ENCODE measurements at regions not wholly inside any gene's neighbourhood (a gene's known extent, or its start where the extent isn't known, plus 50 kb on each side); places are given as distances from the start of the nearest gene placed in this dataset.
A peak's percentile ranks its signal among the peaks of the same experiment; 100 is the strongest.

DNA sequence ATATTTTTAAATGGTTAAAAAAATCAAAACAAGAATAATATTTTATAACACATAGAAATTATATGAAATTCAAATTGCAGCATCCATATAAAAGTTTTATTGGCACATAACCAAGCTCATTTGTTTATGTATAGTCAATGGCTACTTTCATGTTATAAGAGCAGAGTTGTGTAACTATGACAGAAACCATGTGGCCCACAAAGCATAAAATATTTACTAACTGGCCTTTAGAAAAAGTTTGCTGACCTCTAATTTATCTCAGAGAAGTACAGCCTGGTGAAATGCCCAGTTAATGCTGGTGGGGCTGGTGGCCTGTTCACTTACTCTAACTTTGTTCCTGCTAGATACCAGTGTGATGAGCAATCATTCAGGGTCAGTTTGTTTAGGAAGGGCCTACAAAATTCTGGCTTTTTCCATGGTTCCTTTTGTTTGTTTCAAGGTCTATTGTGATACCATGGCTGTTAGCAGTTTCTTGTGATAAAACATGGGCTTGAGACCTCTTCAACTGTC lies 104.6 kb downstream of the PPP1R2C start:
- no peak for DNase-seq (ENCODE audit: low read depth in 6 of 9, low spot score in 9 of 9)
- Histone ChIP-seq H3K9me3 (ENCODE audit: control insufficient read depth in 2 of 2, insufficient read depth in 1 of 2, low read length in 1 of 2) (no peaks in the 10 kb centered on the region), H3K36me3 (ENCODE audit: control insufficient read depth in 2 of 2, insufficient read depth in 2 of 2, low read length in 1 of 2) (no peaks in the 10 kb centered on the region), H3K27ac (ENCODE audit: low read depth in 1 of 2, low read length in 1 of 2) (no peak overlapping the region), H3K4me1 (ENCODE audit: control insufficient read depth in 2 of 2, insufficient read depth in 2 of 2, low read length in 2 of 2) (no peaks in the 10 kb centered on the region), H3K4me3 (ENCODE audit: low read length in 2 of 2) (no peak overlapping the region), H3K27me3 (ENCODE audit: control insufficient read depth in 2 of 2, insufficient read depth in 1 of 2, low read length in 1 of 2) (no peaks in the 10 kb centered on the region)

DNA sequence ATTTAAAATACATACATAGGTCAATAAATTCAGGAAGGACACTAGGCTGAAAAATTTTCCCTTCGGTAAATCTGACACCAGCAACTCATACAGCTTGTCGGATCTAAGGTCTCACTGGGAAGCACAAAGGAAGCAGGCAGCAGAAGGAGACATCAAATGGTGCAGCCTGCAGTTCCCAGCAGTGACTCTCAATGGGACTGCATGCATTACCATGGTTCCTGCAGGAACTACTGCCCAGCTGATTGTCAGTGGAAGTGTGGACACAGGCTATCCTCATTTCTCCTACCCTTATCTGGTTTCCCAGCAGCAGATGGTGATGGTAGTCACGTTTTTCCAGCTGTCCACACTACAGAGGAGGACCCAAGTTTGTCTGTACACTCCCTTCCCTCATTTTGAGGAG lies 113.3 kb downstream of the PPP1R2C start:
- Histone ChIP-seq H3K4me1 (ENCODE audit: control insufficient read depth in 2 of 2, insufficient read depth in 2 of 2, low read length in 2 of 2) (no peaks in the 10 kb centered on the region), H3K9me3 (ENCODE audit: control insufficient read depth in 2 of 2, insufficient read depth in 1 of 2, low read length in 1 of 2) (no peaks in the 10 kb centered on the region), H3K27me3 (ENCODE audit: control insufficient read depth in 2 of 2, insufficient read depth in 1 of 2, low read length in 1 of 2) (no peaks in the 10 kb centered on the region), H3K27ac (ENCODE audit: low read depth in 1 of 2, low read length in 1 of 2) (no peak overlapping the region), H3K36me3 (ENCODE audit: control insufficient read depth in 2 of 2, insufficient read depth in 2 of 2, low read length in 1 of 2) (no peaks in the 10 kb centered on the region), H3K4me3 (ENCODE audit: low read length in 2 of 2) (no peak overlapping the region)
- 88% methylated on average over 3 of the region's 3 CpGs for WGBS
- no peak for DNase-seq (ENCODE audit: low read depth in 6 of 9, low spot score in 9 of 9)

DNA sequence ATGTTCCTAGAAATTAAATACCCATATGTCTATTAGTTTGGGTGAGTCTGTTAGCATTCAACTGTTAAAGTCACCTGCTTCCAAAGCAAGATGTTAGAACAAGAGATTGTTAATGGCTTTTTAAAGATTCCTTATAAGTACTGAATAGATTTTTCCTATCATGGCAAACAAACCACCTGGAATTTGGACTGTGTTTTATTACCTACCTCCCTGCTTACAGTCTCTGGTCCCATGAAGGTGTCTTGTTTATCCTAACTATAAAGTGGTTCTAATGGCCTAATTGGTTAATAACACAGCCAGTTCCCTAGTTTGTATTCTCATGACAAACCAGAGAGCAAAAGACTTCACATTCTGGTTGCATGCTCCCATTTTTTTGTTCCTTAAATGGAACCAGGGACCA lies 149.5 kb downstream of the PPP1R2C start:
- no peaks in the 10 kb centered on the region for H3K9me3 ChIP-seq (ENCODE audit: control insufficient read depth in 2 of 2, insufficient read depth in 1 of 2, low read length in 1 of 2)
- no peaks in the 10 kb centered on the region for H3K36me3 ChIP-seq (ENCODE audit: control insufficient read depth in 2 of 2, insufficient read depth in 2 of 2, low read length in 1 of 2)
- no peak overlapping the region for H3K4me3 ChIP-seq (ENCODE audit: low read length in 2 of 2)
- DNase-seq (ENCODE audit: low read depth in 6 of 9, low spot score in 9 of 9), result no peak
- no peaks in the 10 kb centered on the region for H3K4me1 ChIP-seq (ENCODE audit: control insufficient read depth in 2 of 2, insufficient read depth in 2 of 2, low read length in 2 of 2)
- no peak overlapping the region for H3K27ac ChIP-seq (ENCODE audit: low read depth in 1 of 2, low read length in 1 of 2)
- no peaks in the 10 kb centered on the region for H3K27me3 ChIP-seq (ENCODE audit: control insufficient read depth in 2 of 2, insufficient read depth in 1 of 2, low read length in 1 of 2)

DNA sequence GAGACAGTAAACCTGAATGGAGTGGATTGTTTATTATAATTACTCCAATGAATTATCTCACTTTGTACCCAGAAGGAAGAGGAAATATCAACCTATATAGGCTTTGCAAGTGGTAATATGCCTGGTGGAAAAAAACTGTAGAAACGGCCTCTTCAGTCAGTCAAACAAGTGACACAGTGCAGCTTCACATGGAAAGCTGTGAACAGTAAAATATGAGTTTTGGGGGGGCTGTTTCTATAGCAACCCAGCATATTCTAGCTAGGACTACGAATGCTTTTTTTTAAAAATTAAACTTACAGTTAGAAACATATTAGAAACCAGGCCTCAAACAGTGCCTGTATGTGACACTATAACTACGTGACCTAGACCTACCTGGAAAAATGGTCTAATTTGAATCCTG lies 150.1 kb downstream of the PPP1R2C start:
- DNase-seq (ENCODE audit: low read depth in 6 of 9, low spot score in 9 of 9), result no peak
- H3K9me3 ChIP-seq (ENCODE audit: control insufficient read depth in 2 of 2, insufficient read depth in 1 of 2, low read length in 1 of 2), result no peaks in the 10 kb centered on the region
- H3K36me3 ChIP-seq (ENCODE audit: control insufficient read depth in 2 of 2, insufficient read depth in 2 of 2, low read length in 1 of 2), result no peaks in the 10 kb centered on the region
- H3K4me1 ChIP-seq (ENCODE audit: control insufficient read depth in 2 of 2, insufficient read depth in 2 of 2, low read length in 2 of 2), result no peaks in the 10 kb centered on the region
- 97% methylated on average over 3 of the region's 3 CpGs for WGBS
- no peak overlapping the region for H3K4me3 ChIP-seq (ENCODE audit: low read length in 2 of 2)
- no peaks in the 10 kb centered on the region for H3K27me3 ChIP-seq (ENCODE audit: control insufficient read depth in 2 of 2, insufficient read depth in 1 of 2, low read length in 1 of 2)
- H3K27ac ChIP-seq (ENCODE audit: low read depth in 1 of 2, low read length in 1 of 2), result no peak overlapping the region

DNA sequence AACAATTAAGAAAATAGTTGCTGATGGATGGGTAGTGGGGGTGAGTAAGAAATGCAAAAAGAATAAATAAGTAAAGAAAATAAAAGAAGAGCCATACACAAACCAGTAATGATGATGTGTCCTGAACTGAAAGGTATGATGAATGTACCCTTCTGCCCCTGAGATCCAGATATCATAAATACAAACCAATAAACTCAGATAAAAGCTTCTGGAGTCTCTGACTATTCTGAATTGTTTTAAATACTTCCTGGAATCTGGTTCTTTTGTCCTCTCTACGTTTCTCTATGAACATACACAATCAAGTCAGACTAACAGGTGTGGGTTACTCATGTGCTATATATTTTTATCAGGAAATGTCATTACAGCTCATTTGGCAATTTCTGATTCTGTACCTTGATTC lies 153.4 kb downstream of the PPP1R2C start:
- Histone ChIP-seq H3K9me3 (ENCODE audit: control insufficient read depth in 2 of 2, insufficient read depth in 1 of 2, low read length in 1 of 2) (no peaks in the 10 kb centered on the region), H3K4me3 (ENCODE audit: low read length in 2 of 2) (no peak overlapping the region), H3K27me3 (ENCODE audit: control insufficient read depth in 2 of 2, insufficient read depth in 1 of 2, low read length in 1 of 2) (no peaks in the 10 kb centered on the region), H3K27ac (ENCODE audit: low read depth in 1 of 2, low read length in 1 of 2) (no peak overlapping the region), H3K36me3 (ENCODE audit: control insufficient read depth in 2 of 2, insufficient read depth in 2 of 2, low read length in 1 of 2) (no peaks in the 10 kb centered on the region), H3K4me1 (ENCODE audit: control insufficient read depth in 2 of 2, insufficient read depth in 2 of 2, low read length in 2 of 2) (no peaks in the 10 kb centered on the region)
- no peak for DNase-seq (ENCODE audit: low read depth in 6 of 9, low spot score in 9 of 9)
- WGBS, result 79% methylated on average over 1 of the region's 1 CpG

DNA sequence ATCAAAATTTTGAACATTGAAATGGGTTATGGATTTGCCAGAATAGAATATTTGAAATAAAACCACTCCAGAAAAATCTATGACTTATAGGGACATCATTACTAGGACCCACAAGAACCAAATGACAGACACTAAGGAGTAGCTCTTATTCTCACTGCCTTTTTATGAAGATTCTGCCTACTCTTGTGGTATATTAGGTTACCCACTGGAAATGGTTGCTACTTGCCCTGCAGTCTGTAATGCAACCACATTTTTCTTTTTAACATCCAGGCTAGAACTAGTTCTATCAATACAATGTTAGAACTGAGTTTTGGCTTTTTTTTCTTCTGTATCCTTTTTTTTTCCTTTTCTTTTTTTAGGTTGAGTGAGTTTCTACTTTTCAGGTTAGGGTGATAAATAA lies 158.9 kb downstream of the PPP1R2C start:
- Histone ChIP-seq H3K4me3 (ENCODE audit: low read length in 2 of 2) (no peak overlapping the region), H3K27me3 (ENCODE audit: control insufficient read depth in 2 of 2, insufficient read depth in 1 of 2, low read length in 1 of 2) (no peaks in the 10 kb centered on the region), H3K36me3 (ENCODE audit: control insufficient read depth in 2 of 2, insufficient read depth in 2 of 2, low read length in 1 of 2) (no peaks in the 10 kb centered on the region), H3K9me3 (ENCODE audit: control insufficient read depth in 2 of 2, insufficient read depth in 1 of 2, low read length in 1 of 2) (no peaks in the 10 kb centered on the region), H3K4me1 (ENCODE audit: control insufficient read depth in 2 of 2, insufficient read depth in 2 of 2, low read length in 2 of 2) (peaks cover 0 to 7% of the 10 kb centered on the region in 2 donors), H3K27ac (ENCODE audit: low read depth in 1 of 2, low read length in 1 of 2) (no peak overlapping the region)
- no peak for DNase-seq (ENCODE audit: low read depth in 6 of 9, low spot score in 9 of 9)

DNA sequence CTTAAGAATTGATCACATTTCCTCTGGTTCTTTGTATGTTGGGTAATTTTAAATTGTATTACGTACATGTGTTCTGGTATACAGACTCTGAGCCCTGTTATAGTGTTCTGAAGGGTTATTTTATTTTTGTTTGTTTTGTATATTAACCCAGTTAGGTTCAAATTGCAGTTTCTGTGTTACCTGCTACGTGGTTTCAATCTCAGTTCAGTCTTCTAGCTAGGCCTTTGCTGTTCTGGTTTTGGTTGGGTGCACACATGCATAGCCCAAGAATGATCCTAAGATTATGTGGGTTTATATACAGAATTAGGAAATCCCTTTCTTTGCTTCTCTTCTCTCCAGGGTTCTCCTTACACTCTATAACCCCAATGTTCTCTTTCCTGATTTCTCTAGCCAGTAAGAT lies 161.0 kb downstream of the PPP1R2C start:
- WGBS, result 100% methylated on average over 2 of the region's 2 CpGs

DNA sequence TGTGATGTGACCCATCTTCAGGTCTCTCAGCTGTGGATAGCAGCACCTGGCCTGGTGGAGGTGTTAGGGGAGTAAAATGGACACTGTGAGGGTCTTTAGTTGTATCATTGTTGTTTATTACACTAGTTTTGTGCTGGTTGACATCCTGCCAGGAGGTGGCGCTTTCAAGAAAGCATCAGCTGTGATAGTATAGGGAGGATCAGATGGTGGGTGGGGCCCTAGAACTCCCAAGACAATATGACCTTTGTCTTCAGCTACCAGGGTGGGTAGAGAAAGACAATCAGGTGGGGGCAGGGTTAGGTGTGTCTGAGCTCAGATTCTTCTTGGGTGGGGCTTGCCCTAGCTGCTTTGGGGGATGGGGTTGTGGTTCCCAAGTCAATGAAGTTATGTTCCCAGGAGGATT lies 162.8 kb downstream of the PPP1R2C start:
- peak in 3 of 9 donors; percentile 0 to 49 (median 23) for DNase-seq (ENCODE audit: low read depth in 6 of 9, low spot score in 9 of 9)

More for the DNA sequence above, 161.0 kb downstream of the PPP1R2C start:
- Histone ChIP-seq H3K36me3 (ENCODE audit: control insufficient read depth in 2 of 2, insufficient read depth in 2 of 2, low read length in 1 of 2) (no peaks in the 10 kb centered on the region), H3K4me1 (ENCODE audit: control insufficient read depth in 2 of 2, insufficient read depth in 2 of 2, low read length in 2 of 2) (peaks cover 0 to 7% of the 10 kb centered on the region in 2 donors), H3K4me3 (ENCODE audit: low read length in 2 of 2) (no peak overlapping the region), H3K27me3 (ENCODE audit: control insufficient read depth in 2 of 2, insufficient read depth in 1 of 2, low read length in 1 of 2) (no peaks in the 10 kb centered on the region), H3K9me3 (ENCODE audit: control insufficient read depth in 2 of 2, insufficient read depth in 1 of 2, low read length in 1 of 2) (no peaks in the 10 kb centered on the region), H3K27ac (ENCODE audit: low read depth in 1 of 2, low read length in 1 of 2) (no peak overlapping the region)
- no peak for DNase-seq (ENCODE audit: low read depth in 6 of 9, low spot score in 9 of 9)

DNA sequence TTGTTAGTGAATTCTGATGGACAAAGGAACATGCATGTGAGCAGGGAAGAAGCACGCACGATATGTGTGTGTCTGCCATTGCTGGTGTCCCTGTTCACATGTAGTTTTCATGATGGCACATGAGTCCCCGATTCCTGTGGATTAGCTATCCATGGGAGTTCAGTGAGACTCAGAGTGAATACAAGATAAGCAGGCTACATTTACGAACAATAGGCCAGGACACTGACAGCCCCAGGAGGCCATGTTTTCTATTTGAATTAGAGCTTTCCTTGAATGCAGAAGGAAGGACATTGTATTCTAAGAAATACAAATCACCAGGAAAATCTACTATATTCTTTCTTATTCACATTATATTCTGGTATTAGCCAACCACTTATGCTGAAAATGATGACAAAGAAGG lies 171.4 kb downstream of the PPP1R2C start:
- Histone ChIP-seq H3K36me3 (ENCODE audit: control insufficient read depth in 2 of 2, insufficient read depth in 2 of 2, low read length in 1 of 2) (no peaks in the 10 kb centered on the region), H3K27ac (ENCODE audit: low read depth in 1 of 2, low read length in 1 of 2) (no peak overlapping the region), H3K27me3 (ENCODE audit: control insufficient read depth in 2 of 2, insufficient read depth in 1 of 2, low read length in 1 of 2) (no peaks in the 10 kb centered on the region), H3K4me1 (ENCODE audit: control insufficient read depth in 2 of 2, insufficient read depth in 2 of 2, low read length in 2 of 2) (no peaks in the 10 kb centered on the region), H3K9me3 (ENCODE audit: control insufficient read depth in 2 of 2, insufficient read depth in 1 of 2, low read length in 1 of 2) (no peaks in the 10 kb centered on the region), H3K4me3 (ENCODE audit: low read length in 2 of 2) (no peak overlapping the region)
- 100% methylated on average over 4 of the region's 4 CpGs for WGBS
- DNase-seq (ENCODE audit: low read depth in 6 of 9, low spot score in 9 of 9), result no peak

More for the DNA sequence above, 162.8 kb downstream of the PPP1R2C start:
- Histone ChIP-seq H3K4me1 (ENCODE audit: control insufficient read depth in 2 of 2, insufficient read depth in 2 of 2, low read length in 2 of 2) (peaks cover 0 to 7% of the 10 kb centered on the region in 2 donors), H3K36me3 (ENCODE audit: control insufficient read depth in 2 of 2, insufficient read depth in 2 of 2, low read length in 1 of 2) (no peaks in the 10 kb centered on the region), H3K9me3 (ENCODE audit: control insufficient read depth in 2 of 2, insufficient read depth in 1 of 2, low read length in 1 of 2) (no peaks in the 10 kb centered on the region), H3K27ac (ENCODE audit: low read depth in 1 of 2, low read length in 1 of 2) (no peak overlapping the region), H3K4me3 (ENCODE audit: low read length in 2 of 2) (no peak overlapping the region), H3K27me3 (ENCODE audit: control insufficient read depth in 2 of 2, insufficient read depth in 1 of 2, low read length in 1 of 2) (no peaks in the 10 kb centered on the region)
- WGBS, result 100% methylated on average over 1 of the region's 1 CpG

DNA sequence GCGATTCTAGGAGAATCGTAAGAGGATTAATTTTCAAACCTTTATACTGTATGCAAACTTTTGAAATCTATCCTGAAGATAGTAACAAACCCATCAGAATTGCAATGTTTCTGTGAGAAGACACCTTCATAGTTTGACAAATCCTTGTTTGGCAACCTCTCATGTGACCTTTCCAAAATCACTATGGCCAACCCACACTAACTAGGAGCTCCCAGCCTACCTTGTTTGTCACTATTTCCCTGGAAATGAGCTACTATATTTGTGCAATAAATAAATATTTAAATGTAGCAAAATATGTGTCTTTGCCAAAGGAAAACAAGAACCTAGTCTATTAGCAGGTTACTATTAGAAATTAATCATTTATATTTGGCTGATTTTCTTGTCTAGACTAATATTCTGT lies 173.7 kb downstream of the PPP1R2C start:
- H3K36me3 ChIP-seq (ENCODE audit: control insufficient read depth in 2 of 2, insufficient read depth in 2 of 2, low read length in 1 of 2), result no peaks in the 10 kb centered on the region
- H3K27me3 ChIP-seq (ENCODE audit: control insufficient read depth in 2 of 2, insufficient read depth in 1 of 2, low read length in 1 of 2), result no peaks in the 10 kb centered on the region
- WGBS, result 96% methylated on average over 2 of the region's 2 CpGs
- DNase-seq (ENCODE audit: low read depth in 6 of 9, low spot score in 9 of 9), result no peak
- no peaks in the 10 kb centered on the region for H3K9me3 ChIP-seq (ENCODE audit: control insufficient read depth in 2 of 2, insufficient read depth in 1 of 2, low read length in 1 of 2)
- no peak overlapping the region for H3K27ac ChIP-seq (ENCODE audit: low read depth in 1 of 2, low read length in 1 of 2)
- H3K4me1 ChIP-seq (ENCODE audit: control insufficient read depth in 2 of 2, insufficient read depth in 2 of 2, low read length in 2 of 2), result no peaks in the 10 kb centered on the region
- no peak overlapping the region for H3K4me3 ChIP-seq (ENCODE audit: low read length in 2 of 2)

Data from thymus (tissue), 11 donors.